H9 (cell line): ENCODE measurements at regions not wholly inside any gene's neighbourhood (a gene's known extent, or its start where the extent isn't known, plus 50 kb on each side); places are given as distances from the start of the nearest gene placed in this dataset.

Source experiments
- DNase-seq: peaks from one replicate; pipeline ENCODE4 v3.0.0-alpha.2; 2017
- H2AFZ ChIP-seq: one replicate; pipeline ENCODE4 v1.6.1; 2013; ENCODE audit warnings: mild to moderate bottlenecking, low read length, control low read depth, moderate library complexity
- H2AK5ac ChIP-seq: 2 replicates; pipeline ENCODE4 v1.6.1; 2013; ENCODE audit warnings: low read length, control low read depth, mixed read lengths; ENCODE audit not compliant: insufficient read length
- H2BK120ac ChIP-seq: one replicate; pipeline ENCODE4 v1.6.1; 2013; ENCODE audit warnings: low read depth, mild to moderate bottlenecking, low read length, control low read depth, inconsistent platforms; ENCODE audit not compliant: poor library complexity, severe bottlenecking
- H2BK12ac ChIP-seq: 2 replicates; pipeline ENCODE4 v1.6.1; 2013; ENCODE audit warnings: low read length, control low read depth, mixed read lengths, low read depth; ENCODE audit not compliant: insufficient read length
- H2BK15ac ChIP-seq: 2 replicates; pipeline ENCODE4 v1.6.1; 2013; ENCODE audit warnings: low read depth, low read length, control low read depth
- H2BK20ac ChIP-seq: one replicate; pipeline ENCODE4 v1.6.1; 2013; ENCODE audit warnings: low read depth, mild to moderate bottlenecking, low read length, control low read depth, inconsistent platforms; ENCODE audit not compliant: poor library complexity, severe bottlenecking
- H2BK5ac ChIP-seq: 2 replicates; pipeline ENCODE4 v1.6.1; 2013; ENCODE audit warnings: low read length, control low read depth, mixed read lengths; ENCODE audit not compliant: insufficient read length
- H3K14ac ChIP-seq: 2 replicates; pipeline ENCODE4 v1.6.1; 2013; ENCODE audit warnings: low read length, control low read depth; ENCODE audit not compliant: insufficient read depth
- H3K18ac ChIP-seq: 2 replicates; pipeline ENCODE4 v1.6.1; 2013; ENCODE audit warnings: low read depth, mild to moderate bottlenecking, mixed read lengths, low read length, control low read depth; ENCODE audit not compliant: insufficient read length
- H3K23ac ChIP-seq: 2 replicates; pipeline ENCODE4 v1.6.1; 2013; ENCODE audit warnings: low read length, control low read depth, mixed read lengths, low read depth; ENCODE audit not compliant: insufficient read length
- H3K23me2 ChIP-seq: 2 replicates; pipeline ENCODE4 v1.6.1; 2013; ENCODE audit warnings: low read depth, mild to moderate bottlenecking, mixed read lengths, low read length, control low read depth; ENCODE audit not compliant: insufficient read length, poor library complexity, severe bottlenecking
- H3K27ac ChIP-seq: 2 replicates; pipeline ENCODE4 v1.5.1; 2013; ENCODE audit warnings: low read length, control low read depth, mixed read lengths, low read depth; ENCODE audit not compliant: insufficient read length
- H3K27me3 ChIP-seq: 2 replicates; pipeline ENCODE4 v1.6.1; 2013; ENCODE audit warnings: low read length, control low read depth, inconsistent platforms; ENCODE audit not compliant: insufficient read depth
- H3K4ac ChIP-seq: 2 replicates; pipeline ENCODE4 v1.6.1; 2013; ENCODE audit warnings: low read depth, mild to moderate bottlenecking, control low read depth, inconsistent platforms, low read length, moderate library complexity
- H3K4me1 ChIP-seq: 2 replicates; pipeline ENCODE4 v1.6.1; 2013; ENCODE audit warnings: low read length, control low read depth, inconsistent platforms; ENCODE audit not compliant: insufficient read depth
- H3K4me2 ChIP-seq: 2 replicates; pipeline ENCODE4 v1.6.1; 2013; ENCODE audit warnings: low read length, control low read depth, mixed read lengths; ENCODE audit not compliant: insufficient read length, insufficient read depth
- H3K56ac ChIP-seq: 2 replicates; pipeline ENCODE4 v1.6.1; 2013; ENCODE audit warnings: low read depth, mild to moderate bottlenecking, mixed read lengths, low read length, control low read depth; ENCODE audit not compliant: insufficient read length
- H3K79me1 ChIP-seq: 2 replicates; pipeline ENCODE4 v1.6.1; 2013; ENCODE audit warnings: low read depth, mild to moderate bottlenecking, moderate library complexity, low read length, control low read depth, inconsistent platforms; ENCODE audit not compliant: insufficient read depth, poor library complexity, severe bottlenecking
- H3K79me2 ChIP-seq: 2 replicates; pipeline ENCODE4 v1.6.1; 2013; ENCODE audit warnings: low read length, control low read depth, inconsistent platforms; ENCODE audit not compliant: insufficient read depth
- H3K9ac ChIP-seq: 2 replicates; pipeline ENCODE4 v1.6.1; 2013; ENCODE audit warnings: low read length, control low read depth, mixed read lengths; ENCODE audit not compliant: insufficient read length; ENCODE audit errors: extremely low read depth
- H3K9me3 ChIP-seq: one replicate; pipeline ENCODE4 v1.6.1; 2013; ENCODE audit warnings: low read depth, low read length, inconsistent platforms; ENCODE audit not compliant: control insufficient read depth
- H3T11ph ChIP-seq: one replicate; pipeline ENCODE4 v1.6.1; 2013; ENCODE audit warnings: mild to moderate bottlenecking, low read length, control low read depth, inconsistent platforms
- H4K20me1 ChIP-seq: one replicate; pipeline ENCODE4 v1.6.1; 2013; ENCODE audit not compliant: control insufficient read depth, insufficient read length, insufficient read depth
- H4K5ac ChIP-seq: 2 replicates; pipeline ENCODE4 v1.6.1; 2013; ENCODE audit warnings: low read depth, mild to moderate bottlenecking, mixed read lengths, low read length, control low read depth; ENCODE audit not compliant: insufficient read length
- H4K8ac ChIP-seq: replicated peaks from 2 replicates; pipeline ENCODE4 v1.6.1; 2013; ENCODE audit warnings: low read length, control low read depth, mixed read lengths, low read depth; ENCODE audit not compliant: insufficient read length
- H4K91ac ChIP-seq: 2 replicates; pipeline ENCODE4 v1.6.1; 2013; ENCODE audit warnings: low read depth, mild to moderate bottlenecking, moderate library complexity, mixed read lengths, low read length, control low read depth; ENCODE audit not compliant: insufficient read length
- H3K27ac Mint-ChIP-seq, 3 experiments: 2 replicates in 2 of 3; 3 replicates in 1 of 3; pipeline ENCODE4 v1.8.0; 2020 to 2021; ENCODE audit warnings: mixed read lengths in 3 of 3, mild to moderate bottlenecking in 1 of 3, moderate library complexity in 1 of 3
- H3K27me3 Mint-ChIP-seq: 2 replicates; pipeline ENCODE4 v1.8.0; 2021; ENCODE audit warnings: low read depth, mild to moderate bottlenecking, moderate library complexity, mixed read lengths
- H3K36me3 Mint-ChIP-seq, 3 experiments: 2 replicates in 2 of 3; 3 replicates in 1 of 3; pipeline ENCODE4 v1.8.0; 2020 to 2021; ENCODE audit warnings: low read depth in 3 of 3, mixed read lengths in 3 of 3; ENCODE audit not compliant: insufficient read depth in 1 of 3
- H3K4me1 Mint-ChIP-seq, 2 experiments: 2 replicates each; pipeline ENCODE4 v1.8.0; 2020; ENCODE audit warnings: mixed read lengths in 2 of 2
- H3K4me3 Mint-ChIP-seq, 2 experiments: 2 replicates in 1 of 2; 3 replicates in 1 of 2; pipeline ENCODE4 v1.8.0; 2020 to 2021; ENCODE audit warnings: mild to moderate bottlenecking in 2 of 2, mixed read lengths in 2 of 2, moderate library complexity in 1 of 2
- H3K9me3 Mint-ChIP-seq, 2 experiments: 2 replicates in 1 of 2; 3 replicates in 1 of 2; pipeline ENCODE4 v1.8.0; 2020; ENCODE audit warnings: mild to moderate bottlenecking in 2 of 2, mixed read lengths in 2 of 2, moderate library complexity in 1 of 2
- CTCF ChIP-seq: fragments of 200-600 bp; sonication (generic); conservative IDR thresholded peaks from 3 replicates; pipeline ENCODE4 v1.8.0; 2021; ENCODE audit warnings: antibody characterized with exemption, mild to moderate bottlenecking
- WGBS: extraction: QIAGEN DNeasy Blood & Tissue Kit; methylation state at CpG from one replicate; pipeline ENCODE4 v1.1.7; 2013; ENCODE audit warnings: missing lambda C conversion rate, low lambda C conversion rate, mixed read lengths; ENCODE audit not compliant: insufficient read length; ENCODE audit errors: extremely low coverage; 5-methylcytosine and 5-hydroxymethylcytosine counted together

GRCh38 chr1:79374397-79374796 is 367.9 kb upstream of the ADGRL4 start:
- no peak overlapping the region for H2AFZ ChIP-seq
- no peak overlapping the region for H2BK15ac ChIP-seq
- Mint-ChIP-seq H3K4me1 (peaks cover 22 to 27% of the 10 kb centered on the region in 2 experiments), H3K9me3 (no peaks in the 10 kb centered on the region), H3K36me3 (no peaks in the 10 kb centered on the region; a peak in 1 of 7 replicates), H3K4me3 (no peak overlapping the region), H3K27ac (no peak overlapping the region), H3K27me3 (no peaks in the 10 kb centered on the region)
- H3K79me1 ChIP-seq, result no peaks in the 10 kb centered on the region
- H4K91ac ChIP-seq, result no peak overlapping the region
- H2BK120ac ChIP-seq, result no peak overlapping the region
- no CpG with 5 or more reads among the region's 1 CpG for WGBS
- no peak overlapping the region for H3K4ac ChIP-seq
- H3K9ac ChIP-seq, result no peak overlapping the region
- no peak overlapping the region for H2BK20ac ChIP-seq
- H3K4me1 ChIP-seq, result no peaks in the 10 kb centered on the region
- no peak overlapping the region for H2BK5ac ChIP-seq
- DNase-seq, result no peak
- no peak overlapping the region for H3K18ac ChIP-seq
- H2BK12ac ChIP-seq, result no peak overlapping the region
- no peaks in the 10 kb centered on the region for H3K27me3 ChIP-seq
- H3K23me2 ChIP-seq, result no peaks in the 10 kb centered on the region
- no peak overlapping the region for H3K27ac ChIP-seq
- no peak overlapping the region for H3K56ac ChIP-seq
- no peak overlapping the region for H3K23ac ChIP-seq
- H3K4me2 ChIP-seq, result no peak overlapping the region
- no peak overlapping the region for H2AK5ac ChIP-seq
- TF ChIP-seq CTCF, result no peak
- H4K5ac ChIP-seq, result no peak overlapping the region
- H3K9me3 ChIP-seq, result no peaks in the 10 kb centered on the region
- no peaks in the 10 kb centered on the region for H4K20me1 ChIP-seq
- H3K79me2 ChIP-seq, result no peaks in the 10 kb centered on the region
- no peak overlapping the region for H3T11ph ChIP-seq
- H3K14ac ChIP-seq, result no peak overlapping the region
- no peak overlapping the region for H4K8ac ChIP-seq
